GM21528 (cell line): ENCODE measurements at regions not wholly inside any gene's neighbourhood (a gene's known extent, or its start where the extent isn't known, plus 50 kb on each side); places are given as distances from the start of the nearest gene placed in this dataset.

ENCODE experiments used
- ATAC-seq: cut with Tn5 transposase; IDR thresholded peaks from one replicate; pipeline ENCODE4 v1.9.1; 2021; ENCODE audit warnings: mild to moderate bottlenecking, moderate library complexity; ENCODE audit not compliant: unreplicated experiment, low FRiP score

DNA sequence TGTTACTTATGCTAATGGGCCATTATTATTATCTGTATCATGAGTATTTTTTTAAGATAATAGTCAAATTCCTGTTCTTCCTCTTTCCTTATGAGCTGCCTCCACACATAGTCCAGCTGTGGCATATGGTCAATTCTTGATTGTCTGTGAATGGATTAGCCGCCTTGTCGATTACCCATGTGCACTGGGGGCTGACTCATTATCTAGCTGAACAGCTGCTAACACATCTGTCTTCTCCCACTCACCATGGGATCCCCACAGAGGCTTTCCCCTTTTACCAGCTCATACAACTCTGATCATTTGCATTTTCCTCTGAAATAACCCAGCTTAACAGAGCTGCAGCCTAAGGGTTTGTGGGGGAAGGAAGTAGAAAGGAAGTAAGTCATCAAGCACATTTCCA lies 915.0 kb downstream of the CDH11 start:
- ATAC-seq: no peak

DNA sequence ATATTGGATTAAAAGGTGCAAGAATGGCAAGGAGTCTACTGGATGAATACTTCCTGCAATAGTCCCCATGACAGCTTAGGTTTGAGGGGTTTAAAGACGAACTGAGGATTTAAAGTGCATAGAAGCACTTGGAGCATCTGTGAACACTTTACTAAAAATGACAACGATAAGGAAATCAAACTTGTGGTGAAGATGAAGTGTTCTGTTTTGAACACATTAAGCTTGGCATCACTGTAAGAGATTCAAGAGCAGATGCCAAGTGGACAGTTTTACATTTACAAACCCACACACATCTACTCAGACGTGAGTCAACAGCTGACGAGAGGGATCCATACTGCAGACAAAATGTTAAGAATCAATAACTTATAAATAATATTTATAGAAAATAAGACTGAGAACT lies 918.7 kb downstream of the CDH11 start:
- ATAC-seq: no peak

DNA sequence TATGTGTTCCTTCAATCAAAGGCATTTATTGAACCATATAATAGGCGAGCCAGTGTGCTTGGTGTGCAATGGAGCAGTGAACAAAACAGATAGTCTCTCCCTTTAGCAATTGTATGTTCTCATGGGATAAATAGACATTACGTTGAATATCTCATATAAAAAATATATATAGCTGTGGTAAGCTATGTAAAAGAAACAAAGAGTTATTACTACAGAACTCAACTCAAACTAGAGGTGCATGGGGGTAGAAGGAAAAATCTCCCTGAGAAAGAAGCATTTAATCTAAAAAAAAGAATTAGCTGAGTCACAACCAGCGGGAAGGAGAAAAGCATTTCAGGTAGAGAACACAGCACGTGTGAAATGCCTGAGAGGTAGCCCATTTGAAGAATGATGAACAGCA lies 919.3 kb downstream of the CDH11 start:
- ATAC-seq: no peak

DNA sequence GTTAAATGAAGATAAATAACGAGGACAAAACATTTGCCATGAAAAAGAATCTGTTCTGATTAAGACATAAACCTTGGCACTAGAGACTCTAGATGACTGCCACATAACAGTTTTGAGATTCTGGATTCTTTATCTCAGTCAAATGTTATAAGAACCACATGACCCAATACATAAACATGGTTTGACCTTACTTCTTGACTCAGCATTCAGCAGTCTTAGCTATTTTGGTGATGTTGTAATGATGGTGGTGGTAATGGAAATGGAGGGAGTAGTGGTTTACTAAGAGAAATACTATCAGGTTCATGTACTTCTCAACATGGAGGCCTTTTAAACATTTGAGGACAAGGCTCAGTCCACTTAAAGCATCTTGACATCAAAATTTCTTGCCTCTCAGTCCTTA lies 925.4 kb downstream of the CDH11 start:
- no peak for ATAC-seq

DNA sequence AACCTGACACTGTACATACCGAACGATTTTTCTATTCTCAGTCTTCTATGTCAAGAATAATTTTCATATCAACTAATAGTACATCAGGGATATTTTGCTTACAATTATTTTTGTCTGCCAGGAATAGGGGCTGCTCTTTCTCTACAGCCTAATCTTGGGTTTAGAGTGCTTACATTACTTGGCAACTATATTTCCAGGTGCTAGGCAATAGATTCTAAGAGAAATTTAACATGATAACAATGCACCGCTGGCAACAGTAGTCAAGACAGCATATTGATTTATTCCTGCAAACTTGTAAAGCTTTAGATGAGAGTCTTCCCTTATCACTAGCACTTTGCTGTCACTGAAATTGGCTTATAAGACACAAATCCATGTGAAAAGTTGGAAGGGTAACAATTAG lies 935.9 kb downstream of the CDH11 start:
- ATAC-seq: no peak

DNA sequence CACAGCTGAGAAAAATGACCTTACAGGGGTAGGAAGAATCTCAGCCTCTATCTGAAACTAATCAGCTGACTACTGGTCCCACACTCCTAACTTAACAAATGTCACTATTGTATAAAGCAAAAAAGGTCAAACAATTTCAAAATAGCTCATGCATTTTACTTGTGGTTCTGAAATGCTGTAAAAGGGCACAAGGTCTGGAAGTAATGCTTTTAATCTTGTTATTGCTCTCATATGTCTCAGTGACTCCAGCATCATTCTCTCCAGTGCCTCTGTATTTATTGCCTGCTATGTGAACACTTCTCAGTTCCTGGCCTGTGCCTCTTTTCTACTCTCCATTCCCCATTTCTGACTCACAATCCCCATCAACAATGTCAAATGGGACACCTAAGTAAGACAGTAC lies 937.7 kb downstream of the CDH11 start:
- ATAC-seq: no peak

DNA sequence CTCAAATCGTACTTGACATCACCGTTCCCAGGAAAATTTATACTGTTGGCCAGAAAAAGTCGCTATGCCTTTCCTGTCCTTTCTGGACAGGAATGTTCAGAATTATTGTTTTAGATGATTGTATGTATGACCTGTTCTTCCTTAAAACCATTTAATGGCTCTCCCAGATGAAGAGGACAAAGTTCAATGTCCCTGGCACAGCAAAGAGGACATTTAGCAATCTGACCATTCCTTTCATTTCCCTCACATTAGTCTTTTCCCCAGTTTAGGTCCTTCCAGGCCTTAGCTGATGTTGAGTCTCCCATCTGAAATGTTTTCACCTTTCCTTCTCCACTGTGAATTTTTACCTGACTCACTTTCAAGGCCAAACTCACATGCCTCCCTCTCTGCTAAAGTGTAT lies 938.9 kb downstream of the CDH11 start:
- no peak for ATAC-seq

DNA sequence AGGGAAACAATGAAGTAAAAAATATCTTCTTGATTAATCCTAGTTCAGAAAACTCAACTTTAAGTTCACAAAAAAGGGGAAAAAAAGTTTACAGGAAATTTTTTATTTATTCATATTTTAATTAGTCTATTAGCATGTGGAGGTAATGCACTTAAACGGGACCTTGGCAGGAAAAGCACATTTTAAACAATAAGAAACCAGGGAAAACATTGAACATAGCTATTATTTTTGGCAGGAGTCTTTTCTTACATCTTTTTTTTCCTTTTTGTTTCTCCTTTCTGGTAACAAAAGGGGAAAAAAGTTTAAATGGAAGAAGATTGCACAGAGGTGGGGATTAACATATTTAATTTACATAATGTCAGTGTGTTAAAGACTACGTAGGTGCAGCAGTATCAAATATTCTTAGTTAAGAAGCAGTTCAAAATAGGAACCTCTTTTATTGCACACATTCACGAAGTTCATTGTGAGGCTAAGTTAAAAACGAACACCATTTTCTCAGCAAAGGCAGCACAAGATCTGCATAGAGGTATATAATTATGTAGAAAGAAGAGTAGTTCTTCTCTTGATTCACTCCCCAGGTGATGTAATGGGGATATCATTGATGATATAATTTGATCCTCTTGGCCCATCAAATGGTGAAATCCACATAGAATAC lies 940.5 kb downstream of the CDH11 start:
- ATAC-seq: no peak

DNA sequence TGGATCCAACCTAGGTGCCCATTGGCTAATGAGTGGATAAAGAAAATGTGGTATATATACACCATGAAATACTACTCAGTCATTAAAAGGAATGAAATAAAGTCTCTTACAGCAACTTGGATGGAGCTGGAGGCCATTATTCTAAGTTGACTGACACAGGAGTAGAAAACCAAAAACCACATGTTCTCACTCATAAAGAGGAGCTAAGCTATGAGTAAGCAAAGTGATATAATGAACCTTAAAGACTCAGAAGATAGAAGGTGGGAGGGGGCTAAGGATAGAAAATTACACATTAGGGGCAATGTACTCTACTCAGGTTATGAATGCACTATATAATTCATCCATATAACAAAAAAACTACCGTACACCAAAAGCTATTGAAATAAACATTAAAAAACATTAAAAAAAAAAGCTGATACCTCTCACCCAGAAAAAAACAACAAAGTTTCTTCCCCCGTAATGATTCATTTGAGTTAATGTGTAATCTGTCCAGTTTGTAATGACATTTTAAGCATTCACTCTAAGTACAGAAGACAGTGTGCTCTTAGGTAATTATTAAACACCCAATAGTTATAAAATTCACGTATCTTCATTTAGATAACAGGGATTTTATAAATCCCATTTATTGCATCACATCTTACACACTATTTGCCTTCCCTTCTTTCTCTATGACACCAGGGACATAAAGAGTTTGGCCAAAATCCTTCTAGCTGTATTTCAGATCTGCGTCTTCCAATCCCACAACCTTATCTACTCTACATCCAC lies 941.5 kb downstream of the CDH11 start:
- ATAC-seq: no peak

DNA sequence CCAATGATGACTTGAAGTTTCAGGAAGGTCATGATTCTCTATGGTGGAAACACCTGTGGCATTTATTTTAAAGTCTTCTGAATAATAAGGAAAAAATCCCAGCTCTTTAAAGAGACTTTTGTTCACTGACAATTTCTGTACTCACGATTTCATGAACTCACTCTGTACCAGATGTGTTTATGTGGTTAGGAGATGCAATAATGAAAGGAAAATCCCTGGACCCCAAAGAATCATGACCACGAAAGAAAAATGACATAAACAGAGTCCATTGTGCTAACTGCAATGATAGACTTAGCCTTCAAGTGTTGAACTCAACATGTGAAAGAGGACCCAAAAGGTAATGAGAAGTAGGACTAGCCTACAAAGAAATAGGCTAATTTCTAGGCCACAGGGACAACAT lies 947.5 kb downstream of the CDH11 start:
- ATAC-seq: no peak

DNA sequence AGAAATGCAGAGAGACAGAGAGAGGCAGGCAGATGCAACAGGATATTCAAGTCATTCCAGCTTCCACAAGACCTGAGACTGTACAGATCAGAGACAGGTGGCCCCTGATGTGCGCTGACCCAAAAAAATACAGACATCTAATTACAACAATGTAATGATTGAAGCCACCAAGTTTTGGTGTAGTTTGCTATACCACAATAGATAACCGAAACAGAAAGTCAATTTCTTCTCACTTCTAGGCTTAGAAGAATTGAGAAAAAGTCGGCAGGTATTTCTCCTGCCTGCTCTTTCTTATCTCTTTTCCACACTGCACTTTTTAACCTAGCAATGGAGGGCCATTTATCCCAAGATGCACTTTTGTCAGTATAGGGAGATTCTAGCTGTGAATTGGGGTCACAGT lies 949.2 kb downstream of the CDH11 start:
- no peak for ATAC-seq

DNA sequence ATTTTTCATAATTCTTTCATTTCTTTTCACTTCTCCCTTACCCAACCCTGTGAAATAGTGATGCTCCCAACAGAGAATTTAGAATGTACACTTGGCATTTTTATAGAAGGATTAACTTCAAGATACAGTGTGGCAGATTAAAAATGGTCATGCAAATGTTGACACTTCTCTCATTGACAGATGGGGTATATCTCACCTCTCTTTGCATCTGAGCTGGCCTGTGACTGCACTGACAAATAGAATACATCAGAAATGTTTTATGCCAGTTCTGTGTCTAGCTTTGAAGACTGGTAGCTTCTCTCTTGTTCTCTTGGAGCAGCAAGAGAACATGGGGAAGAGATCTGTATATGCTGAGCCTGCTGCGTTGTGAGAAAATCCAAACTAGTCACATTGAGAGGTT lies 949.6 kb downstream of the CDH11 start:
- no peak for ATAC-seq

DNA sequence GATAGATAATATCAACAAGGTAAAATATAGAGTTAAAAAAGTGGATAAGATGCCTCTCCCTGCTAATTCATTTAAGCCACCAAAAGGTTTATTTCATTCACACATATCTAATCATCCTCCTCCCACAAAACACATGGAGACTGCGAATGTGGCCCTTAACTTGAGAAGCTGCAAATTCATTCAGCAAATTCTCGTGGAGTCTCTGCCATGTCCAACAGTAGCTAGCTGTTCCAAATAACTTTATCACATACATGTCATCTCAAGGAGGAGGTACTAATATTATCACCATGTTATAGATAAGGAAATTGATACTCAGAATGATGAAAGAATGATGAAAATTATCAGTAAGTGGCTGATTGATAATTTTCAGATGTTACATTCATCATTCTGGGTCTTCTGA lies 950.2 kb downstream of the CDH11 start:
- ATAC-seq: no peak

DNA sequence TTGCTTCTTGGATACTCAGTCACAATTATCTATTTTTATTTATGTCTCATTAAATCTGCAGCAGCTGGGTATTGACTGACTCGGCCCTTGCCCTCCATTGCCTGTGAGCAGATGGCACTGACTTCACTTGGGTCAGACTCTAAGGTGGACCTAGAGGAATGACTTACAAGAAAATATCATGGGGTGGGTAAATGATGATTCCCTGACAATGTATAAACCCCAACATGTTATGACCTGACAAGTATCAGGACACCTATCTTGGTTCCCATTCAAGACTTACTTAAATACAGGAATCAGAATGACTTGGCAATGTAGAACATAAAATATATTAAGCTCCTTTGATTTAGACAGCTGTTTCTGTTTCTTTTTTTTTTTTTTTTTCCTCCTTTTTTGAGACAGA lies 953.5 kb downstream of the CDH11 start:
- ATAC-seq: no peak

DNA sequence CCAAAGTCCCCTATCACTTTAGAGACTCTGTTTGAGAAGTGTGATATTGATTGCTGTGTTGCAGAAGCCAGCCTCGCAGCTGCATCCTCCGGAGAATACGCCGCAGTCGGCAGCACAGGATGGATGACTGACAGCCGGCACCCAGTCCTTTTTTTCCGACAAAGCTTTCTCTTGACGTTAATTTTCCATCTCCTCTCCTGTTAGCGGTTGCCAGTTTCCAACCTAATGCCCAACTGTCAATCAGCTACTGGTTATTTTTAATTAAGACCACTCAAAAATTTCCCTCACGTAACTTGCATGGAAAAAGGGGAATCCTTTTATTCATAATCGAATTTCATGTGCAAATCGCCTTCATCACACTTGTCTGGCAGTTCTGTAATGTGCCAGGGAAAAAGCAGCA lies 953.9 kb downstream of the CDH11 start:
- ATAC-seq: no peak

DNA sequence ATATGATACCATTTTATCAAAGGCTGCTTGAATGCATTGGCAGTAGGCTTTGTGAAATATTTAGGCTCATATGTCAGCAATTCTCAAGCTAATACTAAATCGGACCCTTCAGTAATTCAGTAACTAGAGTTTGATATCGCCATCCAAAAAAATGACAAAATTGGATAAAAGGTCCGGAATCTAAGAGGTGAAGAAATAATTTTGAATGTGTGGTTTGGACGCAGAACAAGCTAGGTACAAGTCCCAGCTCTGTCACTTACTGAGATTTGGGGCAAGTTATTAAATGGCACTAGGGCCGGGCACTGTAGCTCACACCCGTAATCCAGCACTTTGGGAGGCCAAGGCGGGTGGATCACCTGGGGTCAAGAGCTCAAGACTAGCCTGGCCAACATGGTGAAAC lies 956.5 kb downstream of the CDH11 start:
- no peak for ATAC-seq

DNA sequence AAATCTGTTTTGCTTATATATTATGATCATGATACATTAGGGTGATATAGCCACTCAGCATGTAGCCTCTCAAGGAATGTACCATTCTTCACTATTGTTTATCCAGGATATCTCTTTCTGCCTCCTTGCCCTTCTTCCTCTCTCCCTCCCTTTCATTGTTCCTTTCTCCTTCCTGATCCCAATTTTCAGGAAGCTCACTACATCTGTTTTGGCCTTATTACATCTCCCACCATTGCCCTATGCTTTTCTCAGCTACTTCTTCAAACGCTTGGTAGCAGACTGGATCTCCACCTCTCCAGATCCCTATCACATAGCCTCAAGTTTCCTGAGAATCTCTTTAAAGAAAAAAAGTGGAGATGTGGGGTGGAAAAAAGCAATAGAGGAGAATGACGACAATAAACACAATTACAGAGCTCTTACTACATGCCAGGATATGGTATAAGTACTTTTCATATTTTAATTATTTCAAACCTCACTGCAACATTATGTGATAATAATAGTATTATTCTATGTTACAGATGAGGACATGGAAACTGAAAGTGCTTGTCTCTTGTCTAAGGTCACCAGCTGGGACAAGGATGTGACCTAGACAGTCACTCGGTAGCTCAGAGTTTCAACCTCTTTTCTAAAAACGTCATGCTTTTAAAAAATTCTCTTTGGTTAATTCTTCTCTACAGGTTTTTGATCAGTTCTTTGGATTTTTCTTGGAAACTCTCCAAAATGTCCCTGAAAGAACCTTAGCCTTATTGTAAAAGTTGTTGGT lies 959.1 kb downstream of the CDH11 start:
- ATAC-seq: no peak

DNA sequence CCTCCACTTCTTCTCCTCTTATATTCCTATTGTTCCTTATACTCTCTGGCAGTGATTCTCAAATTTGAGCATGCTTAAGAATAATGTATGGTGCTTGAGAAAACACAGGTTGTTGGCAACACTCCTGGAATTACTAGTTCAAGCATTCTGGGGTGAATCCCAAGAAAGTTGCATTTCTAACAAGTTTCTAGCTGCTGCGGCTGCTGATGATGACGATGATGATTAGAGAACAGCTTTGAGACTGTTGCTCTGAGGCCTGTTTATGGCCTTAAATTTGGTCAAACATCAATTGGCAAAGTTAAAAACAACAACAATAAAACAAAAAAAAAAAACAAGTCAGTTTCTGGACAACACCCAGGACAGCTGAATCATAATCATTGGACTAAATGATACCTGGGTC lies 961.9 kb downstream of the CDH11 start:
- ATAC-seq: no peak

DNA sequence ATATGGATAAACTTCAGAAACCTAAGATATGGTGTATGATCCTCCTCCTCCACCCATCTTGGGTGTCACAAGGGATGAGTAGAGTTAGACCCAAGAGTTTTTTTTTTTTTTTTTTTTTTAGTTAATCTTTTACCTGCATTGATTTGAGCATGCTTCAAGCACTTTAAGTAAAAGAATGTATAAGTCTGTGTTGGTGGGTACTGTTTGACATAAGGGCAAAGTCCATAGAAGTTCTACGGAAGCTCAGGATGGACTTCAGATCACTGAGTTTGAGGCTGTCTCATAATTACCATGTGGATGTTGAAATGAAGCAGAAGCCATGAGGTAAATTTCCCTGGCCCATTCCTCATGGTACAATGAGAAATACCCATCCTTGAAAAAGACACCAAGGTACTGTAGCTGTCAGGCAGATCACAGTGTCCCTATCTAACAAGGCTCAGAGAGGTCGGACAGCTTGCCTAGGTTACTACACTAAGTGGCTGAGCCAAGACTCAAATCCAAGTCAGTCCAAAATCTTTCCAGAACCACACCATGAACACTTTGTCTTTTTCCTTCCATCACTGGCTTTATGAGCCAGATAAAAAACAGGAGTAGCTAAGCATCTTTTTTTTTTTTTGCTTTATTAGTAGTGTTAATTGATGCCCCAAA lies 962.8 kb downstream of the CDH11 start:
- ATAC-seq: no peak

DNA sequence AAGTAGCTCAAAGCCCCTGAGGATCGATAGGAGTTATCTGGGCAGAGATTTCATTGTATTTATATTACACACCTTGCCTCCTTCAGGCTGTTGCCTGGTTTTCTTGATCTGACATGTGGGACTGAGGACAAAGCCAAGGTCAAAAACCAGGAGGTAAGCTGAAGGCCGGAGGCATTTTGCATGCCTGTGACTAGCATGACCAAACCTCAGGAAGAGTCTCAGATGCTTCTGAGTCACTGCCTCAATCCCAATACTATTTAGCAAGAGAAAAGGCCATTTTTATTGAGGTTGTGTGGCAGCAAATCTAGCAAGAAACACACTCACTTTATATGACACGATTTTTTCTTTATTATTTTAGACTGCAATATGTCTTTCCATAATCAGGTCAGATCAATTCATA lies 968.1 kb downstream of the CDH11 start:
- no peak for ATAC-seq
